SIG-M5 treated with dmso at 0.1 percent for 504 hours (cell line): ENCODE measurements at regions not wholly inside any gene's neighbourhood (a gene's known extent, or its start where the extent isn't known, plus 50 kb on each side); places are given as distances from the start of the nearest gene placed in this dataset.
"Not testable (repeated sequence)": the region's sequence is repeated elsewhere in the genome, so short reads cannot be mapped to it uniquely, and the experiment has no call there.

Source experiments
- DNase-seq: peaks from one replicate; lab custom pipeline; 2025; ENCODE audit not compliant: unreplicated experiment; lab: John Stamatoyannopoulos, UW

DNA sequence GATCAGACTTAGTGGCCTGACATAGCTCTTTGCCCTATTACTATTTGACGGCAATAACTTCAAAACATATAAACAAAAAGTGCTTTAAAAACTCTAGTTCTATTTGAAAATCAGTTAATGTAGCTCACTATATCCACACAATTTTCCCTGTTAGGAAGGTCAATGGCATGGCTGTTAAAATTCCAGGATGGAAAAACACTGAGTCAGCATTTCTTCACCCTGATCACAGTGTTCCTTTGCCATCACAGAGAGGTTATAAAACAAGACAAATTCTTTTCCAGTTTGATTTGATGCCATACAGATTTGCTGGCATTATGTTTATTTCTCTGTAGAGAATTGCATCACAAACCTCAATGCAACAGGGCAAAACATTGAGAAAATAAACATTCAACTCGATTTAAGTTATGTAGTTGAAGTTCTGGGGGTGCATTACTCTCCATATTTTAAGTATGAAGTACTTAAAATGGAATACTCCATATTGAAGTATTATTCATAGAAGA is 253.7 kb upstream of the HSF2 start:
- DNase-seq: no peak

DNA sequence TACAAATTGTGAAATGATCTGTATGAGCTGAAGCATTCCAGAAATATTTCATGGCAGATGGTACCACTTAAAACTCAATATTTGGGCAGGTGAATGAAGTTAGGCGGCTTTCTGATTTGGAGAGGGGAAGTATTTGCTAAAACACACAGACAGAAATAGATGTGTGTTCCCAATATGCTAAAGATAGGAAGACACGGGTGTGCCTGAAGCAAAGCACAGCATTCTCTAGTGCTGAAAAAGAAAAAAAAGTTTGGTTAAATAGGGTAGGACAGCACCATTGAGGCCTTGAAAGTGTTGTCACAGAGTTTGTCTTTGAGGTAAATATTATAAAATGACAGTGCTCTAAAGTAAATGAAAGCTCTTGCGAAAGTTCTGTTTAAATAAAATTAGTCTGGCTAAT is 252.2 kb upstream of the HSF2 start:
- DNase-seq: no peak

DNA sequence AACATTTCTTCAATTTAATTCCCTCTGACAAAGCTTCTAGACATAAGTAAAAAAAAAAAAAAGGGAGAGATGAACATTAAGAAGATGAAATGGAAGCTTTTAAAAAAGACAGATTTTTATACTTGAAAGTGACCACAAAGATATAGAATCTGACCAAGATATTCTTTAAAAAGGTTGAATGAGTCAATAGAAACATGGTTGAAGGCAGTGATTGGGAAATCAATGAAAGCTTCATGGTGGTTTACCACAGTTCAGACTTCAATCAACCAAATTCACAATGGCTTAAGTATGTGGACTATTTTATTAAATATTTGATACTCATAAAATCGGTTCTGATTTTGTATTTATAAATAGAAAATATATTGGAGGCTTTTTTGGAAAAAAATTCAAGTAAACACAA is 248.4 kb upstream of the HSF2 start:
- no peak for DNase-seq

DNA sequence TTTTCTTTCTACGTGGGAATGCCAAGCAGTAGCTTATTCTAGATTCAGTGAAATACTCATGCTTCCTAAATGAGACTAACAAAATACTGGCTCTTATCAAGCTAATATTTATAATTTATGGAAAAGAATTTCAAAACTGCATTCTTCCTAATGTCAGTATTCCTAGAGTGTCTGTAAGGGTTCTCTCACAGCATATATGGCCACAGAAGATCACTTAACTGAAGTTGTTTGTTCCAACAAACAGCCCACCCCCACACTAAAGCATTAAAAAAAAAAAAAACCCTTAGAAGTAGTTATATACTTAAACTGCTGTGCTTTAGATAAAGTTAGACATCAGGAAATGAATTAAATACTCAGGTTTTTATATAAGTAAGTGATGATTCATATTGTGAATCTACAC is 247.7 kb upstream of the HSF2 start:
- DNase-seq: no peak

DNA sequence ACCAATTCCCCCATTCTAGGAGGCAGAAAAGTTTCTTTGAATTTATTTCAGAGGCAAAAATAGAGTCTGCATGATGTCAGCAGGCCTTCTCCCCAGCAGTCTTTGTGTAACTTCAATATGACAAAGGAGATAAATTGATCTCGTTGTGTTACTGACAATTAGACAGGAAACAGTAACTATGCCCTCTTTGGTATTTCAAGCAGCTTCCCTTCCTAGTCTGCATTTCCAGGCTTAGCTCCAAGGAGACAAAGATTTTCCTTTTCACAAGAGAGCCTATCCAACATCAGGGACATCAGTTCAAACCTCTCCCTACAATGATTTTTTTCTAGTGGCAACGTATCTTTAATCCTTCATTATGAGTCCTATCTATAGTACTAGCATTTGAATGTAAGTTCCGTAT is 245.9 kb upstream of the HSF2 start:
- no peak for DNase-seq

DNA sequence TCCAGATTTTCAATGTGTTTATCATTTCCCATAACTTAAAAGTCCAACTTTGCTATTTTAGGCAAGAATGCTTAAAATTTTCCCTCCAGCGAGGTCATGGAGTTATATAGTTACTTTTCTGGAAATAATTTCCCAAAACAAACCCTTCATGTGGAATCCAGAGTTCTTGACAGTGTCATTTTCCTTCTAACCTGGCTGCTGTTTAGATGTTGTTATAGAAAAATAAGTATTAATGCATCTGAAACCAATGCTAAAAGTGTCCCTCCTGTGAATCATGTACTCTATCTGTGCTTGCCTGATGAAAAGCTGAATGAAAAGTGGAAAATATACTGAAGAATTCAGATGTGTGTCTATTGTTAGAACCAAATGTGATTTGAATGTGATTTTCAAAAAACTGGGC is 245.3 kb upstream of the HSF2 start:
- DNase-seq: no peak

DNA sequence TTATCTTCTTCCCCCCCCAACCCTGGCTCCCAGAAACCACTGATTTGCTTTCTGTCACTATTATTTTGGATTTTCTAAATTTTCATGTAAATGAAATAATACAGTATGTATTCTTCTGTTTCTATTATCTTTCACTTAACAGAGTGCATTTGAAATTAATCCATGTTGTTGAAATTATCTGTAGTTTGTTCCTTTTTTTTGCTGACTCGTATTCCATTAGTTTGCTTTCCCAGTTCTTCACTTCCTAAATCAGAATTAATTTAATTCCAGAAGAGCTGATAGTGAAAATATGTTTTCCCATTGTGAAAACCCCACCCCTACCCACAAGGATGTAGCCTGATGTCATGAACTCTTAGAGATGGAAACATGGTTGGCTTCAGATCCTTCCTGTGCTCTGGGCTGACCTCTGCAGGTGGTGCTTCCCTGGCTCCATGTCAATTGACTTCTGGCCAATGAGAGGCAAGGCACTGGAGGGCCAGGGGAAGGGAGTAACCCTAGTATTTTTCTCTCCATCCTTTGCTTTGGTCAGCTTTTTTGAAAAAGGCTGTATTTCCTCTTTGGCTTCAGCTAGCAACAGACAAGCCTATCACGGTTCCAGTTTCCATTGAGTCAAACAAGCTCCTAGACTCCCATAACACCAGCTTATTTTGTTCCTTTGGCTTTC is 244.4 kb upstream of the HSF2 start:
- DNase-seq: no peak

DNA sequence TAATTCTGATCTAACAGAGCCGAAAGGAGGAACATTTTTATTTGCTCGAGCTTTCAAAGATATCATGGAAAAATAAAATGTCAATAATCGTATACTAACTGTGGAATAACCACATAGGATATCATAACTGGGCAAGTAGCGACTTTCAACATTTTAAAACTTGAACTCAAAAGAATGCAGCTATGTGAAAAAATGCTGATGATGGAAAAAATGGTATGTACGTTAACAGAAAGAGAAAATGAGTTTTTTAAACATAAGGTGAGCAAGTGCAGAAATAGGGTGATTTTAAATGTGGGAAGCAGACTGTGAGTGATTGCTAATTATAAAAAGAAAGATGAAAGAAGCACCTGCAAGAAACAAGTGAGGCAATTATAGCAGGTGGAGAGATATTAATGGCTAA is 238.3 kb upstream of the HSF2 start:
- DNase-seq: no peak

DNA sequence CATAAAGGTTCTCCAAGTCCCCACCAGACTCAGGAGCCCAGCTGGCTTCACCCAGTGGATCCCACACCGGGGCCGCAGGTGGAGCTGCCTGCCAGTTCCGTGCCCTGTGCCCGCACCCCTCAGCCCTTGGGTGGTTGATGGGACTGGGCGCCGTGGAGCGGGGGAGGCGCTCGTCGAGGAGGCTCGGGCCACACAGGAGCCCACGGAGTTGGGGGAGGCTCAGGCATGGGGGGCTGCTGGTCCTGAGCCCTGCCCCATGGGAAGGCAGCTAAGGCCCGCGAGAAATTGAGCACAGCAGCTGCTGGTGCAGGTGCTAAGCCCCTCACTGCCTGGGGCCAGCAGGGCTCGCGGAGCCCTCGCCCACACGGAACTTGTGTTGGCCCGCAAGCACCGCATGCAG is 234.4 kb upstream of the HSF2 start:
- DNase-seq: no peak

DNA sequence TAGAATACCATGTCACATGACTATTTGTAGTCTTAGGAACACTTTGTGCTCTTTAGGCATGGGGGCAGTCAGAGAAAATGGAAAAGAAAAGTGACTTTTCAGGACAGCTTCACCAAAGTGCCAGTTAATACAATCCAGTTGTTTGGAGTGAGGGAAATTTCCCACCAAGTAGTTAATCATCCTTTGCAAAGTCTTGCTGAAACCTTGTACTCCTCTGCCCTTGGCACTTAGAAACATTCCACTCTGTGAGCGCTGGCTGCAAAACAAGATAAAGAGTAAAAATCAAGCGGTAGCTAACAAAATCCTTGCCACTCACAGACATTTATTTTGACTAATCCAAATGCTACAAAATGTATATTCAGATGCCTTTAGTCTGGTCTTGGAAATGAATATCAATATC is 229.2 kb upstream of the HSF2 start:
- DNase-seq: no peak

DNA sequence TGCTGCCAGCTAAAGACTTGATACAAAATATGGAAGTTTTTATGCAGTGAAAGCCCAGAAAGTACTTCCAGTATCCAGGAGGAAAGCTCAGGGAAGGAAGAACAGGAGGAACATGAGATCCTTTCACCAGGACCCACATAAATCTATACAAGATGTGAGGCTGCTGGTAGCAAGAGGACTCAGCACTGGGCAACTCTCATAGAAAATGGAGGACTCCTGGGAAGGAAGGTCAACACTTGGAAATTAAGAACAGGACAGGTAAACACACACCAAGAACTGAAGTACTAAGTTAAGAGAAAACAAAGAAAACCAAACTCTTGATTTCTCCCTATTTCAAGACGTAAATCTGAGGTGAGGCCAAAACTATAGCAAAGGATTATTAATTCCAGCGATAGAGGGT is 220.5 kb upstream of the HSF2 start:
- DNase-seq: no peak

DNA sequence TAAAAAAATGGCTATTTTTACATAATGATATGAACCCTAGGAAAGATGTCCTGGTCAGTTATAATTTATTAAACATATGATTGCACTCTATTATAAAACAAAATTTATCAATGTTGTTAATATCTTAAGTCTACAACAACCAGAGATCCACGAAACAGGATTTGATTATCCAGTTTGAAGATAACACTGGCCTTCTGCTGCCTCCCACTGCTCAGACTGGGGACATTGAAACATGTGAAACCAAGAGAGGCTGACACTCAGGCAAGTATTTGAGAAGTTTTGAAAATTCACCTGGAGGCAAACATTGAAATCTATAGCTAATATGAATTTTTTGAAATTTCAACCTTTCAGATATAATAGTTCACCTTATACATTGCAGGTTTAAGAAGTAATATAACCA is 219.3 kb upstream of the HSF2 start:
- no peak for DNase-seq

DNA sequence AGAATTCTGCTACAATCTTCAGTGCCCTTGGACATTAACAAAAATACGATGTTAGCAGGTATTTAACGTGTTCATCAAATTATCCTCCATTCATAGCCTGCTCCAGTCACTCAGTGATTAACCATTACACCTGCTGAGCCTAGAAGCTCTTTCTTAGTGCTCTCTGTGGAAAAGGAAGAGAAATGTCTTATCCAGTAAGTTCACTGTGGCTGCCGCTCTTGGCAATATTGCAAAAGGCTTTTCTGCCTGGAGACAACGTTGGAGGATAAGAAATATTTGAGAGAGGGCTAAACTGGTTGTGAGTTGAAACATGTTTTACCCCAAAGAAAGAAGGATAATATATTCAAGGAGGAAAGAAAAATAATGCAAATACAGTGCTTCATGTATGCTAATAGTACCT is 217.4 kb upstream of the HSF2 start:
- no peak for DNase-seq

DNA sequence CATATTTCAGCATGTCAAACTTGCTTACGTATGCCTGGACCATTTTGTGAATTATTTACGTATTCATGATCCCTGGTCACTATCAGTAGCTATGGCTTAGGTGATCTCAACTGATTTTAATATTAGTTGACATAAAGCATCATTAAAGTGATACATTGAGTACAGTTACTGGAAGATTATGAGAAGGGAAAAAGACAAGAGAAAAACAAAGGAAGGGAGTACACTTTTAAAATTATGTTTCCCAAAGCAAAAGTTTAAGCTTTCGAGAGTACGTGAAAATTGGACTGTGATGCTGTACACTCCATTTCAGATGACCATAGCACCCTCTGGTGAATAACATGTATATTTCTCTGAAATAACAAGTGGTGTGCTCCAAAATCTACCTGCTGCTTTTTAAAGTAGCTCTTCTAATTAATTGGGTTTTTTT is 215.0 kb upstream of the HSF2 start:
- DNase-seq: no peak

DNA sequence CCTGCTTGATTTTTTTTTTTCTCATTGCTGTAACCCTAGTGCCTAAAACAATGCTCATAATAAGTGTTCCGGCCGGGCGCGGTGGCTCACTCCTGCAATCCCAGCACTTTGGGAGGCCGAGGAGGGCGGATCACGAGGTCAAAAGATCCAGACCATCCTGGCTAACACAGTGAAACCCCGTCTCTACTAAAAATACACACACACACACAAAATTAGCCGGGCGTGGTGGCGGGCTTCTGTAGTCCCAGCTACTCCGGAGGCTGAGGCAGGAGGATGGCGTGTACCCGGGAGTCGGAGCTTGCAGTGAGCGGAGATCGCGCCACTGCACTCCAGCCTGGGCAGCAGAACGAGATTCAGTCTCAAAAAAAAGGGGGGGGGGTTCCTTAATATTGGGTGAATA is 214.0 kb upstream of the HSF2 start:
- DNase-seq: not testable (repeated sequence)

DNA sequence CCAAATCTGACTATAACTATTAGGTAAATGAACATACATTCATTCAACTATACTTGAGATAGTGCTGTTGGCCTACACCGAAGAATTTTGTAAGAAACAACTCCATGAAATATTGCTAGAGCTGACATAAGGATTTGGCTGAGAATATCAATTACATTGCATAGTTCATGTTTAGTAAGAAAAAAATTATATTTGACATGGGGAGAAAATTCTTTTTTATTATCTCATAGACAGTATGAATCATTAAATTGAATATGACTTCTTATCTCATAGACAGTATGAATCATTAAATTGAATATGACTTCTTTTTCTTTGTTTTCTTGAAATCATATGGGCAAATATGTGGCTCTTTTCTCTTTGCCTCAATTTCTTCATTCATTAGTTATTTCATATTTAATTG is 212.3 kb upstream of the HSF2 start:
- no peak for DNase-seq

DNA sequence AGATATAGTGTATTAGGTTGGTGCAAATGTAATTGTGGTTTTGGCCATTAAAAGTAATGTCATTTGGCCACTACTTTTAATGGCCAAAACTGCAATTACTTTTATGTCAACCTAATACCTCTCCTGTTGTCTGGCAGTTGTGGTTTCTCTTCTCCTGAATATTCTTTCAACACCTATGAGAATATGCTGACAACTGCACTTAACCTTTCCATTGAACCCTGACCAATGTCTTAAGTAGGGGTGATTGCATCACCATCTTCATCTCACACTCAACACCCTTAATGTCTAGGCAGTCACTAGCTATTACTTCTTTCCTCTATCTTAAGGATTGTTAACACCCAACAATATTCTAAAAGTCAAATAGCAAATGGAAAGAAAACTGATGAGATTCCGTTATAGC is 200.5 kb upstream of the HSF2 start:
- no peak for DNase-seq

DNA sequence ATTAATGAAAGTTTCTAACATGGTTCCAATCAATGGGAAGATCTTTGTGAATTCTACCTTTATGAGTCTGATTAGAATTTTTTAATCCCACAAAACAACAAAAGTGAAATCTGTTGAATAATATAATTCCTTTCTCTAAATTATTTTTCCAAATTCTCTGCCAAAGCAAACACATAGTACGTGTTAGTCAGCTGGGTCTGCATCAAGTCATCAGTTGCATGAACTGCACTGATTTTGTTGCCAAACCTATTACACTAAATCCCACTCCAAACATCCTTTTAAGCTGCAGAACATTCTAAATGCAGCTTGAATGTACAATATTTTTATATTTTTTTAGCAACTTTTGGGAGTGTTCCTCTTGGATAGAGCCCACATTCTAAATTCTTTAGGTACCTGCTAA is 199.0 kb upstream of the HSF2 start:
- no peak for DNase-seq

DNA sequence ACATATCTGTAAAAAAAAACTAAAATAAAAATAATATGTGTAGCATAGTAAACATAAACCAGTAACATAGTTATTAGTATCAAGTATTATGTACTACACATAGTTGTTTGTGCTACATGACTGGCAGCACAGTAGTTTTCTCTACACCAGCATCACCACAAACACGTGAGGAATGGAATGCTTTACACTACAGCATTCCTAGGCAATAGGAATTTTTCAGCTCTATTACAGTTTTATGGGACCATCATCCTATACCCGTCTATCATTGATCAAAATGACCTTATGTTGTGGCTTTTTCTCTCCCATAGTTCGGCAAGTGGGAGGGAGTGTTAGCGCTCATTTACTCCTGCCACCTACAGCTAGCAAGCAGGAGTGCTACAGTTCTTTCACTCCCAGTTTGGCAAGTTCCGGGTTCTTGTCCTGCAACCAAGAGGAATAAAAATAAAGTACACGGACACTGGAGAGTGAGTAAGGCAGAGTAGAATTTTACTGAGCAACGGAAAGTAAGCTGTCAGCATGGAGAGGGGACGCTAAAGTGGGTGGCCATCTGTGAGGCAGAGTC is 196.8 kb upstream of the HSF2 start:
- no peak for DNase-seq

DNA sequence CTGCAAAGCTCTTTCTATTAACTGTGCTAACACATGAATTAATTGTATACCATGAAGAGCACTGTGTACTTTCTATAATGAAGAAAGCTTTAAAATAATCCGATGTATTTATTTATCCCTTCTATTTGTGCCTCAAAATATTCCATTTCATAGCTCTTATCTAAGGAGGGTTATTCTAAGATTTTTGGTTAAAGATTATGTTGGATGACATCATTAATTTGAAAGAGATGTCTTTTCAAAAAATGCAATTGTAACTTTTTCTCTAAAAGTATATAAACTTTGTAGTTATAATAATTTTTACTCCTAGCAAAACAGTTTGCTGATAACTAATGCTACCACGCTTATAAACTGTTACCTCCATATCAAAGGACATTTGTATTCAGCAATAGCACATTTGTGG is 192.4 kb upstream of the HSF2 start:
- DNase-seq: no peak

DNA sequence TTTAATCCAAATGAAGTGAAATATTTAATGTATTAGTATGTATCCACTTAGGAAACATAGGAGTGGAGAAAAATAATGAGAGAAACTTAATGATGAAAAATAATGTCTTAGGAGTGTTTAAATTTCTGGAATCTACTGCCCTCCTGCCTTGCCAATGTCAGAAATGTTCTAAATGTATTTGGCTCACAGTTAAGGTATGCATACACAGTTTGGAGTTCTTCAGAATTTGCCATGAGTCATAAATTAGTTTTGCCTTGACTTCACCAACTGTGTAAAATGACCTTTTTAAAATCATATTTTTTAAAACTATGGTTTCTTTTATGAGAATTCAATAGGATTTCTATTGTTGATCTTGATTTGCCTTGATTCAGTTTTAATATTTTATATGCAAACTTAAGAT is 191.7 kb upstream of the HSF2 start:
- no peak for DNase-seq

DNA sequence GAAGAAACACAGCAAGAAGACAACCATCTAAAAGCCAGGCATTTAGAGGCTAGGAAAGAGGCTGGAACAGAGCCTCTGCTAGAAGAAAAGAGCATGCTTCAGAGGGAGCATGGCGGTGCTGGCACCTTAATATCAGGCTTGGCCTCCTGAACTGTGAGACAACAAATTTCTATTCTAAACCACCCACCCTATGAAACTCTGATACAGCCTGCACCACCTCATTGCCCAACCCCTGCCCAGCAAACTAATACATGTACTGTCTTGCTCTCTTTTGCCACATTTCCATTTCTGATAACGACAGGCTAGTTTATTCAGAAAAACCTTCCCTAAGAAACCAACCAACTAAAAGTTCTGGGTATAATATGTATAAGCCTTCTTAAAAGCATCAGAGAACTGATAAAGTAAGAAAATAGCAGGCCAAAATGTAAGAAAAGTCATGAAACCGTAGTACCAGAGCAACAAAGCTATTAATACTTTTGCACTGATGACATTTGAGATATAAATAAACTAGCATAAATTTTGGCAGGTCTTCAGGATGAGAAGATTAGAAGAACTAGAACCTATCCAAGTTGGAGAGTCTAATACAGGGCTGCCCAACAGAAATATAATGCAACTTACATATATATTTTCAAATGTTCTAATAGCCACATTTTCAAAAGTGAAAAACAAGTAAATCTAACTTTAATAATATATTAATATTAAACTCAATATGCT is 184.7 kb upstream of the HSF2 start:
- DNase-seq: no peak

DNA sequence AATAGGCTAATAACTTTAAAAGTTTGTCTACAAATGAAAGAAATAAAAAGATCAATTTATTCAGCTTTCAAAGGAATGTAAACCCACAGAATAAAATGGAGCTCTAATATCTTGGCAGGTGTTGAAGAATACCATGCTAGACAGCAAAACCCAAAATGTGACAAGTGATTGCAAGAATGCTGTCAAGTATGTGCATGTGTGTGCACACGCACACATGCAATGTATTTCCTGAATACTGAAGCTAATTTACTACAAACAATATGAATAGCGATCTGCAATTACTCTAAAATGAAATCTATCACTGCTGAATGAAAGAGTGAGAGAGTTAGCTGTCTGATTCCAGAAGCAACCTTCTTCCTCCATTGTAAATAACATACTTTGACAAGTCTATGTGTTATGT is 179.2 kb upstream of the HSF2 start:
- DNase-seq: no peak
